CD4-positive, alpha-beta T cell treated with Interleukin-6 at 100 ng/mL for 8 hours (primary cell): ENCODE measurements at regions not wholly inside any gene's neighbourhood (a gene's known extent, or its start where the extent isn't known, plus 50 kb on each side); places are given as distances from the start of the nearest gene placed in this dataset.

Experiments used
- DNase-seq: peaks from one replicate; pipeline ENCODE4 v3.0.0-alpha.2; 2020; ENCODE audit warnings: mixed read lengths, low spot score

- DNase-seq = no peak
These were observed 120.7 kb downstream of the TBXT start for GRCh38 chr6:166046982-166047381.

GRCh38 chr6:166046226-166046625 is 121.4 kb downstream of the TBXT start:
- DNase-seq = no peak

- DNase-seq = no peak
These were observed 121.8 kb downstream of the TBXT start for GRCh38 chr6:166045860-166046200.

GRCh38 chr6:166045173-166045859 is 122.3 kb downstream of the TBXT start:
- no peak for DNase-seq

- no peak for DNase-seq
These were observed 126.4 kb downstream of the TBXT start for GRCh38 chr6:166041277-166041676.

GRCh38 chr6:166040292-166040691 is 127.4 kb downstream of the TBXT start:
- no peak for DNase-seq

- DNase-seq = no peak
These were observed 131.1 kb downstream of the TBXT start for GRCh38 chr6:166036316-166037095.

- no peak for DNase-seq
These were observed 135.1 kb downstream of the TBXT start for GRCh38 chr6:166032366-166033200.

GRCh38 chr6:166031275-166031674 is 136.4 kb downstream of the TBXT start:
- DNase-seq = no peak

- DNase-seq = no peak
These were observed 138.1 kb downstream of the TBXT start for GRCh38 chr6:166029506-166029905.

- no peak for DNase-seq
These were observed 139.9 kb downstream of the TBXT start for GRCh38 chr6:166027761-166028160.

- no peak for DNase-seq
These were observed 141.0 kb downstream of the TBXT start for GRCh38 chr6:166026586-166027126.

GRCh38 chr6:166025149-166025898 is 142.3 kb downstream of the TBXT start:
- DNase-seq = no peak

GRCh38 chr6:166024252-166024651 is 143.4 kb downstream of the TBXT start:
- DNase-seq = no peak

- no peak for DNase-seq
These were observed 144.2 kb downstream of the TBXT start for GRCh38 chr6:166023273-166023989.

- no peak for DNase-seq
These were observed 146.2 kb downstream of the TBXT start for GRCh38 chr6:166021429-166021828.

- no peak for DNase-seq
These were observed 148.4 kb downstream of the TBXT start for GRCh38 chr6:166019214-166019613.

- DNase-seq = no peak
These were observed 150.5 kb downstream of the TBXT start for GRCh38 chr6:166017032-166017635.

- no peak for DNase-seq
These were observed 152.7 kb downstream of the TBXT start for GRCh38 chr6:166014966-166015365.

- DNase-seq = no peak
These were observed 157.3 kb downstream of the TBXT start for GRCh38 chr6:166010136-166010960.
